Adrenal gland (tissue), 5 donors: ENCODE measurements at regions not wholly inside any gene's neighbourhood (a gene's known extent, or its start where the extent isn't known, plus 50 kb on each side); places are given as distances from the start of the nearest gene placed in this dataset.

Source experiments
- POLR2A ChIP-seq, 2 donors: fragments of 450-650 bp; IDR thresholded peaks; one replicate each; pipeline ENCODE4 v1.6.1; 2017; ENCODE audit warnings: antibody characterized with exemption in 2 of 2, mild to moderate bottlenecking in 2 of 2, moderate library complexity in 1 of 2
- TF ChIP-seq, protein P1 (sequence below), 6 experiments: fragments of 450-650 bp in 4 of 6; fragments of 200-600 bp in 2 of 6; sonication (generic) in 1 of 6; IDR thresholded peaks; 1 replicate in 5 of 6; 2 replicates in 1 of 6; pipeline versions ENCODE4 v1.5.1 to v1.8.0; 2016 to 2021; ENCODE audit warnings: antibody characterized with exemption in 6 of 6, mild to moderate bottlenecking in 2 of 6, moderate library complexity in 1 of 6
- donor health status: DM: no; HTN: no; CAD: no.

DNA sequence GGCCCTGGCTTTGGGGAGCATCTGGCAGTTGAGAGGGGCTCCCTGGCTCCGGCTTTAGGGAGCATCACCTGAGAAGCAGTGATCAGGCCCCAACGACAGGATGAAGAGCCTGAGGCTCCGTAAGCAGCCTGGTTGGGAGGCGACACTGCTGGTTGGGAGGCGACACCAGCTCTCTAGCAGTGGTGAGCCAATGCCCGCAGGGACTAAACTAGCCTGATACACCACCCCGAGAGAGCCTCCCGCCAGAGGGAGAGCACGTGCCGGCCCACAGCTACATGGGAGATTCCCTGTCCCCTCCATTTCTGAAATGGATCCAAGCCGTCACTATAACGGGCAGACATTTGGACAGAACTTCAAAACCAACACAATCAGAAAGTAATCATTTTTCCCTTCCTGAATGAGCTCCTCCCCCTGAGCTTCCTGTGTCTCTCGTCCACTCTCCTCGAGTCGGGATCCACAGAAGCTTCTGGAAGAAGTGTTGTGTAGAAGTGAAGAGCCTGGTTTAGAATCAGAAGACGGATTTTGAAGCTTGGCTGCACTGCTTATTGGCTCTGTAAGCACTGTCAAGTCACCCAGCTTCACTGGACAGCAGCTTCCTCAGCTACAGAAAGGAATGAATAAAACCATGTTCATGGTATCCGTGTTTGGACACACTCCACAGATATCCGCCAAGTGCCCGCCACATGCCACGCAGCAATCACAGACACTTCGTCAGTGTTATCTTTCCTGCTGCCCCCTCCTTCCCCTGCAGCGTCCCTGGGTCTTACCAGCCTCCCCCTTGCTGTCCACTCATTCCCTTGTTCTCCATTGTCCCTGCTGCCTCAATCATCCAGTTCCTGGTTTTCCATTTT lies 199.6 kb downstream of the TTLL2 start:
- TF ChIP-seq, protein P1, sequence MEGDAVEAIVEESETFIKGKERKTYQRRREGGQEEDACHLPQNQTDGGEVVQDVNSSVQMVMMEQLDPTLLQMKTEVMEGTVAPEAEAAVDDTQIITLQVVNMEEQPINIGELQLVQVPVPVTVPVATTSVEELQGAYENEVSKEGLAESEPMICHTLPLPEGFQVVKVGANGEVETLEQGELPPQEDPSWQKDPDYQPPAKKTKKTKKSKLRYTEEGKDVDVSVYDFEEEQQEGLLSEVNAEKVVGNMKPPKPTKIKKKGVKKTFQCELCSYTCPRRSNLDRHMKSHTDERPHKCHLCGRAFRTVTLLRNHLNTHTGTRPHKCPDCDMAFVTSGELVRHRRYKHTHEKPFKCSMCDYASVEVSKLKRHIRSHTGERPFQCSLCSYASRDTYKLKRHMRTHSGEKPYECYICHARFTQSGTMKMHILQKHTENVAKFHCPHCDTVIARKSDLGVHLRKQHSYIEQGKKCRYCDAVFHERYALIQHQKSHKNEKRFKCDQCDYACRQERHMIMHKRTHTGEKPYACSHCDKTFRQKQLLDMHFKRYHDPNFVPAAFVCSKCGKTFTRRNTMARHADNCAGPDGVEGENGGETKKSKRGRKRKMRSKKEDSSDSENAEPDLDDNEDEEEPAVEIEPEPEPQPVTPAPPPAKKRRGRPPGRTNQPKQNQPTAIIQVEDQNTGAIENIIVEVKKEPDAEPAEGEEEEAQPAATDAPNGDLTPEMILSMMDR (IDR thresholded peaks at IDR 0.05), result no peak
- no peak for TF ChIP-seq POLR2A (IDR thresholded peaks at IDR 0.05)
